C4-2B (cell line): ENCODE measurements at regions not wholly inside any gene's neighbourhood (a gene's known extent, or its start where the extent isn't known, plus 50 kb on each side); places are given as distances from the start of the nearest gene placed in this dataset.

Experiments used
- ZFX ChIP-seq: fragments of 450-650 bp; IDR thresholded peaks from 2 replicates; pipeline ENCODE4 v1.6.1; 2017
- TF ChIP-seq, protein P1 (sequence below): fragments of 450-650 bp; conservative IDR thresholded peaks from 2 replicates; pipeline ENCODE4 v1.5.1; 2017; ENCODE audit warnings: mild to moderate bottlenecking

DNA sequence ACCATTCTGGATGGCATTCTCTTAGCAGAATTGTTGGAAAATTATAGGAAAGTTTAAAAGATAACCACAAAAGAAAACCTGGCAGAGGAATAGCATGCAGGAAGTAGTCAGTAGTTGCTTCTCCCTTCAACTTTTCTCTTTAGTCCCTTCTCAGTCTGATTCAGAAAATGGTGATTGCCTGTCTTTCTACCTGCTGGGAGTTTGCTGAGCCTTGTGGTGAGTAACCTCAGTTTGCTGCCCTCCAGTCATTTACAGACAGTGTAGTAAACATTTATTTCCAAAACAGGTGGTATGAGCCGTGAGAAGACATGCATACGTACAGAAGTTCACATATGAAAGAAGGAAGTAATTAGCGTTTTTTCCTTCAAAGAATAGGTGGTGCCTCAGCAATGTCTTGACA lies 224.7 kb upstream of the POU1F1 start:
- TF ChIP-seq, protein P1, sequence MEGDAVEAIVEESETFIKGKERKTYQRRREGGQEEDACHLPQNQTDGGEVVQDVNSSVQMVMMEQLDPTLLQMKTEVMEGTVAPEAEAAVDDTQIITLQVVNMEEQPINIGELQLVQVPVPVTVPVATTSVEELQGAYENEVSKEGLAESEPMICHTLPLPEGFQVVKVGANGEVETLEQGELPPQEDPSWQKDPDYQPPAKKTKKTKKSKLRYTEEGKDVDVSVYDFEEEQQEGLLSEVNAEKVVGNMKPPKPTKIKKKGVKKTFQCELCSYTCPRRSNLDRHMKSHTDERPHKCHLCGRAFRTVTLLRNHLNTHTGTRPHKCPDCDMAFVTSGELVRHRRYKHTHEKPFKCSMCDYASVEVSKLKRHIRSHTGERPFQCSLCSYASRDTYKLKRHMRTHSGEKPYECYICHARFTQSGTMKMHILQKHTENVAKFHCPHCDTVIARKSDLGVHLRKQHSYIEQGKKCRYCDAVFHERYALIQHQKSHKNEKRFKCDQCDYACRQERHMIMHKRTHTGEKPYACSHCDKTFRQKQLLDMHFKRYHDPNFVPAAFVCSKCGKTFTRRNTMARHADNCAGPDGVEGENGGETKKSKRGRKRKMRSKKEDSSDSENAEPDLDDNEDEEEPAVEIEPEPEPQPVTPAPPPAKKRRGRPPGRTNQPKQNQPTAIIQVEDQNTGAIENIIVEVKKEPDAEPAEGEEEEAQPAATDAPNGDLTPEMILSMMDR, result no peak
- TF ChIP-seq ZFX, result no peak
